Activated T-cell treated with anti-CD3 and anti-CD28 coated beads for 24 hours (primary cell): ENCODE measurements at regions not wholly inside any gene's neighbourhood (a gene's known extent, or its start where the extent isn't known, plus 50 kb on each side); places are given as distances from the start of the nearest gene placed in this dataset.

ENCODE experiments used
- DNase-seq: peaks from one replicate; pipeline ENCODE4 v3.0.0-alpha.2; 2020; ENCODE audit warnings: low read depth

- DNase-seq = no peak
Observed at GRCh38 chr22:48675830-48676145, 1151.9 kb downstream of the BRD1 start.

GRCh38 chr22:48675141-48675829, 1152.4 kb downstream of the BRD1 start:
- no peak for DNase-seq

- no peak for DNase-seq
Observed at GRCh38 chr22:48673806-48674500, 1153.7 kb downstream of the BRD1 start.

- DNase-seq = no peak
Observed at GRCh38 chr22:48672387-48672786, 1155.3 kb downstream of the BRD1 start.

GRCh38 chr22:48670731-48671130, 1156.9 kb downstream of the BRD1 start:
- no peak for DNase-seq

- no peak for DNase-seq
Observed at GRCh38 chr22:48669986-48670716, 1157.5 kb downstream of the BRD1 start.

- DNase-seq = no peak
Observed at GRCh38 chr22:48669226-48669625, 1158.4 kb downstream of the BRD1 start.

- no peak for DNase-seq
Observed at GRCh38 chr22:48667289-48667688, 1160.4 kb downstream of the BRD1 start.

- no peak for DNase-seq
Observed at GRCh38 chr22:48666620-48667019, 1161.1 kb downstream of the BRD1 start.

GRCh38 chr22:48665311-48665995, 1162.2 kb downstream of the BRD1 start:
- no peak for DNase-seq

GRCh38 chr22:48664586-48664985, 1163.1 kb downstream of the BRD1 start:
- no peak for DNase-seq

GRCh38 chr22:48663297-48663696, 1164.4 kb downstream of the BRD1 start:
- no peak for DNase-seq

GRCh38 chr22:48662476-48663135, 1165.1 kb downstream of the BRD1 start:
- DNase-seq = no peak

- DNase-seq = no peak
Observed at GRCh38 chr22:48661984-48662383, 1165.7 kb downstream of the BRD1 start.

- no peak for DNase-seq
Observed at GRCh38 chr22:48660790-48661740, 1166.6 kb downstream of the BRD1 start.

GRCh38 chr22:48660104-48660789, 1167.4 kb downstream of the BRD1 start:
- no peak for DNase-seq

GRCh38 chr22:48659404-48659996, 1168.2 kb downstream of the BRD1 start:
- no peak for DNase-seq

GRCh38 chr22:48658871-48659270, 1168.8 kb downstream of the BRD1 start:
- DNase-seq = no peak

GRCh38 chr22:48658246-48658645, 1169.4 kb downstream of the BRD1 start:
- no peak for DNase-seq

- DNase-seq = no peak
Observed at GRCh38 chr22:48654492-48654891, 1173.2 kb downstream of the BRD1 start.
